ENCODE measurements at regions not wholly inside any gene's neighbourhood (a gene's known extent, or its start where the extent isn't known, plus 50 kb on each side); places are given as distances from the start of the nearest gene placed in this dataset.

DNA sequence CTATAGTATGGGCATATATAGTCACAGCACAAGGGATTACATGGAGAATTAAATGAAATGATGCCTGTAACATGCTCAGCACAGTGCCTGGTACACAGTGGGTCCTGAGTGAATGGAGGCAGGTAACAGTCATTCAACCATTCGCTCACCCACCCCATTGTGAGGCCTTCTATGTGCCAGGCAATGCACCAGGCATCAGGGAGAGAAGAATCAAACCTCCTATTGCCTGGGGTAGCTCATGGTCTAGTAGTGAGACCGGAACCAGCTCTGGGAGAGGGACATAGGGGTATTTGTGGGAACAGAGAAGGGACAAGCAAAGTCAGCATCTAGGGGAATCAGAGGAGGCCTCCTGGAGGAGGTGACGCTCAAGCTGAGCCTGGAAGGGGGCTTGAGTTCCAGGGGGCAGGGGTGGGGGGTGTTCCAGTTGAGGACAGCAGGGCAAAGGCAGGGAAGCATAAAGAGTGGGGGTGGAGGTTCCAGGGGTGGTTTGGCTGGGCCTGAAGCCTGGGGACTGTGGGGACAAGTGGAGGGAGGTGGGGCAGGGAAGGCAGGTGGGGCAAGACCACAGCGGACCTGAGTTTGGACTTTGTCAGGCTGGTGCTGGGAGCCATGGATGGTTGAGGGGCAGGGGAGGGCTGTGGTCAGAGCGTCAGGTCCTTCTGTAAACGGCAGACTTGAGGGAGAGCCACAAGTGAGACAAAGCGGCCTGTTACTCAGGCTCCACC lies 591.6 kb downstream of the PTPRU start:
- Histone ChIP-seq H3K4me2 (ENCODE audit: control insufficient read depth, extremely low read depth, insufficient read depth, low read depth, low read length) (no peak overlapping the region), H3K79me2 (ENCODE audit: control insufficient read depth, insufficient read depth, low read length) (no peaks in the 10 kb centered on the region), H3K36me3 (ENCODE audit: control insufficient read depth in 2 of 2, extremely low read depth in 1 of 2, insufficient read depth in 2 of 2, low read length in 2 of 2) (no peaks in the 10 kb centered on the region), H3K27me3 (ENCODE audit: control insufficient read depth, extremely low read depth, insufficient read depth, low read length) (no peaks in the 10 kb centered on the region), H2AFZ (ENCODE audit: control insufficient read depth, low read length) (no peak overlapping the region), H3K27ac (ENCODE audit: control insufficient read depth, insufficient read depth, low read length) (no peak overlapping the region), H3K9ac (ENCODE audit: control insufficient read depth, extremely low read depth, insufficient read depth, low read length) (no peak overlapping the region), H3K4me3 (ENCODE audit: control insufficient read depth in 2 of 3, extremely low read depth in 1 of 3, insufficient read depth in 2 of 3, low read depth in 1 of 3, low read length in 3 of 3) (no peak overlapping the region), H3K9me1 (ENCODE audit: control insufficient read depth, extremely low read depth, insufficient read depth, low read length) (no peaks in the 10 kb centered on the region), H3K9me3 (ENCODE audit: control insufficient read depth, low read depth, low read length) (peaks cover 2% of the 10 kb centered on the region), H3K4me1 (ENCODE audit: control insufficient read depth, extremely low read depth, insufficient read depth, low read length) (no peaks in the 10 kb centered on the region), H4K20me1 (ENCODE audit: control insufficient read depth, extremely low read depth, insufficient read depth, low read length) (no peaks in the 10 kb centered on the region)
- FAIRE-seq (no peak), DNase-seq (ENCODE audit: low read depth, low spot score) (no peak)
- dilution Hi-C loops (cut with MboI; ENCODE audit: extremely low pct_ligation_motif_present, low sequenced_read_pairs) = no loop called here
- TF ChIP-seq, protein P1, sequence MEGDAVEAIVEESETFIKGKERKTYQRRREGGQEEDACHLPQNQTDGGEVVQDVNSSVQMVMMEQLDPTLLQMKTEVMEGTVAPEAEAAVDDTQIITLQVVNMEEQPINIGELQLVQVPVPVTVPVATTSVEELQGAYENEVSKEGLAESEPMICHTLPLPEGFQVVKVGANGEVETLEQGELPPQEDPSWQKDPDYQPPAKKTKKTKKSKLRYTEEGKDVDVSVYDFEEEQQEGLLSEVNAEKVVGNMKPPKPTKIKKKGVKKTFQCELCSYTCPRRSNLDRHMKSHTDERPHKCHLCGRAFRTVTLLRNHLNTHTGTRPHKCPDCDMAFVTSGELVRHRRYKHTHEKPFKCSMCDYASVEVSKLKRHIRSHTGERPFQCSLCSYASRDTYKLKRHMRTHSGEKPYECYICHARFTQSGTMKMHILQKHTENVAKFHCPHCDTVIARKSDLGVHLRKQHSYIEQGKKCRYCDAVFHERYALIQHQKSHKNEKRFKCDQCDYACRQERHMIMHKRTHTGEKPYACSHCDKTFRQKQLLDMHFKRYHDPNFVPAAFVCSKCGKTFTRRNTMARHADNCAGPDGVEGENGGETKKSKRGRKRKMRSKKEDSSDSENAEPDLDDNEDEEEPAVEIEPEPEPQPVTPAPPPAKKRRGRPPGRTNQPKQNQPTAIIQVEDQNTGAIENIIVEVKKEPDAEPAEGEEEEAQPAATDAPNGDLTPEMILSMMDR (optimal IDR thresholded peaks at IDR 0.05 in 1 of 3, IDR thresholded peaks at IDR 0.05 in 1 of 3, conservative IDR thresholded peaks at IDR 0.05 in 1 of 3; ENCODE audit: extremely low read depth in 1 of 3, insufficient read depth in 2 of 3, low read length in 3 of 3) = no peak
- TF ChIP-seq EZH2 (IDR thresholded peaks at IDR 0.05; ENCODE audit: low read length) = no peak

DNA sequence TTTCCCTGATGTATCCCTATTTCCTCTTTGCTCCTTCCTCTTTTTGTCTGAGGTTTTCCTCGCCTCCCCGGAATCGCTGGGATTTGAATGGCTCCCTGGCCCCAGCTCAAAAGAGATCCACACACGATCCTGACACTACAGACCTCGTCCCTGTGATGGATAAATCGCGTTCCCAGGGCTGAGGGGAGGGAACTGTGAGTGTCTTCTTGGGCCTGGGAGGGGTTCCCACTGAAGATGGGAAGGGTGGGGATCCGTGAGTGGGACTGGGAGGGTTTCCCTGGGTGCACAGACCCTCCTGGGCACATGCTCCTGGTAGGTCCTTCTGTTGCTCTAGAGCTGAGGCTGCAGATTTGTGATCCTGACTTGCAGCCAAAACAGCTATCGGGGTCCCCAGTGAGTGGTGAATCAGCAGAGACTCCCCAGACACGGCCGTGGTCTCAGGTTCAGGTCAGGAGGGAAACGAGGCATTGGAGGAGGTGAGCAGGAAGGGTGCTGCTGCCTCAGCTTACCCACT lies 591.0 kb downstream of the PTPRU start:
- no peaks in the 10 kb centered on the region for H4K20me1 ChIP-seq (ENCODE audit: control insufficient read depth, extremely low read depth, insufficient read depth, low read length)
- H2AFZ ChIP-seq (ENCODE audit: control insufficient read depth, low read length) = no peak overlapping the region
- no peaks in the 10 kb centered on the region for H3K27me3 ChIP-seq (ENCODE audit: control insufficient read depth, extremely low read depth, insufficient read depth, low read length)
- no peaks in the 10 kb centered on the region for H3K36me3 ChIP-seq (ENCODE audit: control insufficient read depth in 2 of 2, extremely low read depth in 1 of 2, insufficient read depth in 2 of 2, low read length in 2 of 2)
- TF ChIP-seq, protein P1 (optimal IDR thresholded peaks at IDR 0.05 in 1 of 3, IDR thresholded peaks at IDR 0.05 in 1 of 3, conservative IDR thresholded peaks at IDR 0.05 in 1 of 3; ENCODE audit: extremely low read depth in 1 of 3, insufficient read depth in 2 of 3, low read length in 3 of 3) = no peak
- TF ChIP-seq EZH2 (IDR thresholded peaks at IDR 0.05; ENCODE audit: low read length) = no peak
- H3K9ac ChIP-seq (ENCODE audit: control insufficient read depth, extremely low read depth, insufficient read depth, low read length) = no peak overlapping the region
- no peak overlapping the region for H3K27ac ChIP-seq (ENCODE audit: control insufficient read depth, insufficient read depth, low read length)
- H3K9me1 ChIP-seq (ENCODE audit: control insufficient read depth, extremely low read depth, insufficient read depth, low read length) = no peaks in the 10 kb centered on the region
- peaks cover 2% of the 10 kb centered on the region for H3K9me3 ChIP-seq (ENCODE audit: control insufficient read depth, low read depth, low read length)
- dilution Hi-C loops (cut with MboI; ENCODE audit: extremely low pct_ligation_motif_present, low sequenced_read_pairs) = no loop called here
- DNase-seq (ENCODE audit: low read depth, low spot score) = no peak
- no peaks in the 10 kb centered on the region for H3K79me2 ChIP-seq (ENCODE audit: control insufficient read depth, insufficient read depth, low read length)
- H3K4me2 ChIP-seq (ENCODE audit: control insufficient read depth, extremely low read depth, insufficient read depth, low read depth, low read length) = no peak overlapping the region
- no peak for FAIRE-seq
- no peak overlapping the region for H3K4me3 ChIP-seq (ENCODE audit: control insufficient read depth in 2 of 3, extremely low read depth in 1 of 3, insufficient read depth in 2 of 3, low read depth in 1 of 3, low read length in 3 of 3)
- no peaks in the 10 kb centered on the region for H3K4me1 ChIP-seq (ENCODE audit: control insufficient read depth, extremely low read depth, insufficient read depth, low read length)

Measured in keratinocyte (primary cell).